ENCODE measurements at regions not wholly inside any gene's neighbourhood (a gene's known extent, or its start where the extent isn't known, plus 50 kb on each side); places are given as distances from the start of the nearest gene placed in this dataset.

- no peak for TF ChIP-seq GABPA (IDR thresholded peaks at IDR 0.05; ENCODE audit: low read depth)
- TF ChIP-seq CTCF (IDR thresholded peaks at IDR 0.05; ENCODE audit: insufficient read depth, low read length): no peak
- TF ChIP-seq SPI1 (IDR thresholded peaks at IDR 0.05; ENCODE audit: borderline replicate concordance, low read depth): no peak
Observed at GRCh38 chr5:113742176-113742575, 228.7 kb downstream of the YTHDC2 start.

Data from HL-60 (cell line).